Lower leg skin (tissue), 4 donors: ENCODE measurements at regions not wholly inside any gene's neighbourhood (a gene's known extent, or its start where the extent isn't known, plus 50 kb on each side); places are given as distances from the start of the nearest gene placed in this dataset.
A peak's percentile ranks its signal among the peaks of the same experiment; 100 is the strongest.
"Not testable (repeated sequence)": the region's sequence is repeated elsewhere in the genome, so short reads cannot be mapped to it uniquely, and the experiment has no call there.

Experiments used
- DNase-seq, 2 donors: peaks; one replicate each; pipeline ENCODE4 v3.0.0-alpha.2; 2019; ENCODE audit warnings: low spot score in 2 of 2
- H3K4me3 ChIP-seq: fragments of 200-600 bp; sonication (generic); 2 replicates; pipeline ENCODE4 v1.5.1; 2017; ENCODE audit warnings: mild to moderate bottlenecking, low read depth; ENCODE audit not compliant: poor library complexity, severe bottlenecking
- POLR2A ChIP-seq, 2 donors: fragments of 450-650 bp; IDR thresholded peaks; one replicate each; pipeline ENCODE4 v1.6.1; 2016 to 2017; ENCODE audit warnings: antibody characterized with exemption in 2 of 2, mild to moderate bottlenecking in 1 of 2, moderate library complexity in 1 of 2
- WGBS, 2 donors: methylation state at CpG; one replicate each; pipeline ENCODE4 v1.1.5; 2018; 5-methylcytosine and 5-hydroxymethylcytosine counted together
- intact Hi-C: fragments of 100-400 bp; cut with DNase I; formaldehyde crosslinking; loops from one replicate; pipeline ENCODE4 v1.15.0; 2023; ENCODE audit warnings: low total_unique reads
- TF ChIP-seq, protein P1 (sequence below), 3 donors: fragments of 450-650 bp; IDR thresholded peaks; one replicate each; pipeline ENCODE4 v1.5.1; 2016; ENCODE audit warnings: antibody characterized with exemption in 3 of 3, mild to moderate bottlenecking in 3 of 3, moderate library complexity in 2 of 3

DNA sequence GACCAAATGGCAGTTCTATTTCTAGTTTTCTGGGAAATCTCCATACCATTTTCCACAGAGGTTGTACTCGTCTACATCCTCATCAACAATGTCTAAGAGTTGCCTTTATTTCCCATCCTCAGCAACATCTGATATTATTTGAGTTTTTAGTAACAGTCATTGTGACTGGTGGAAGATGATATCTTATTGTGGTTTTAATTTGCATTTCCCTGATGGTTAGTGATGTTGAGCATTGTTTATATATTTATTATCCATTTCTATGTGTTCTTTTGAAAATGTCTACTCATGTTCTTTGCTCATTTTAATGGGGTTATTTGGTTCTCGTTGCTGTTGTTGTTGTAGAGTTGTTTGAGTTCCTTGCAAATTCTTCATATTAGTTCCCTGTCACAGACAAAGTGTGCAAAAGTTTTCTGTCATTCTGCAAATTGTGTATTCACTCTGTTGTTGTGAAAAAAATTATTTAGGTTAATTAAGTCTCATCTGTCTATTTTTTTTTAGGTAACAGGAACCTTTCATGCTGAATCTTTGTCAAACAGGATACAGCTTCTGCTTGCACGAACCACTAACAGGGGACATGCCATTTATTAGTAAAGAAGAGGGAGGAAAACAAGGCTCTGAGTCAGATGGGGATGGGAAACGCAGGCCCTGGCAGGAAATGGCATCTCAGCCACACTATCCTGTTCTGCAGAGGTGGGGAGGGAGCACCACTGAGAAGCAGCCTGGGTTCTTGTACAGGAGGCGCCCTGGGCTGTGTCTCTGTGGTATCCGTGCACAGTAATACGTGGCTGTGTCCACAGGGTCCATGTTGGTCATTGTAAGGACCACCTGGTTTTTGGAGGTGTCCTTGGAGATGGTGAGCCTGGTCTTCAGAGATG, 1196.7 kb downstream of the TMEM121 start:
- intact Hi-C loops, H3K4me3 ChIP-seq, DNase-seq: not testable (repeated sequence)
- WGBS, 2 donors, result 43% methylated on average over 3 of the region's 7 CpGs; no CpG with 5 or more reads in 1 of the 2 donors

DNA sequence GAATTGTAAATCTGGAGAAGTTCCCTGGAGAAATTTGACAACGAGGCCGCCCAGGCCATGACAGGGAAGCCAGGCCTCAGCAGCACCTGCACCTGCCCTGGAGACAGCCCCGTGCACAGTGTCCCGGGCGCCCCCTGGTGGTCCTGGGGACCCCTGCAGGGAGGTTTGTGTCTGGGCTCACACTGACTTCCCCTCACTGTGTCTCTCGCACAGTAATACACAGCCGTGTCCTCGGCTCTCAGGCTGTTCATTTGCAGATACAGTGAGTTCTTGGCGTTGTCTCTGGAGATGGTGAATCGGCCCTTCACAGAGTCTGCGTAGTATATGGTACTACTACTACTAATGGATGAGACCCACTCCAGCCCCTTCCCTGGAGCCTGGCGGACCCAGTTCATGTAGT, 1201.6 kb downstream of the TMEM121 start:
- intact Hi-C loops, DNase-seq, H3K4me3 ChIP-seq: not testable (repeated sequence)
- WGBS, 2 donors, result no CpG with 5 or more reads among the region's 12 CpGs

DNA sequence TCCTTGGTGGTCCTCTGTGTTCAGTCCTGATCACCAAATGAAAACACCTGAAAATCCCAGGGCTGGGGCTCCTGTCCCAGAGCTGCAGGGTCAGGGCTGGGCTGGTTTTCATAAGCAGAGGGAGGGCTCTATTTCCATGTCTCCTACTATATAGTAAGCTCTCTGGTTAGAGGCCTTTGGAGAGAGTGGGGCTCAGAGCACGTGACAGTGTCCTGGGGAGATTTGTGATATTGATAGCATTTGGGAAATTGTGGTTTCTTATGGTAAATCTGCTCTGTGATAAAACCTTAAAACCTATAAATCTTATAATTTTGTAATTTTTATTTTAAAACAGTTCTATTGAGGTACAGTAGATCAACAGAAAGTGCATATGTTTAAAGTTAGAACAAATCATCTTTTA, 1202.2 kb downstream of the TMEM121 start:
- no CpG with 5 or more reads among the region's 1 CpG for WGBS, 2 donors

DNA sequence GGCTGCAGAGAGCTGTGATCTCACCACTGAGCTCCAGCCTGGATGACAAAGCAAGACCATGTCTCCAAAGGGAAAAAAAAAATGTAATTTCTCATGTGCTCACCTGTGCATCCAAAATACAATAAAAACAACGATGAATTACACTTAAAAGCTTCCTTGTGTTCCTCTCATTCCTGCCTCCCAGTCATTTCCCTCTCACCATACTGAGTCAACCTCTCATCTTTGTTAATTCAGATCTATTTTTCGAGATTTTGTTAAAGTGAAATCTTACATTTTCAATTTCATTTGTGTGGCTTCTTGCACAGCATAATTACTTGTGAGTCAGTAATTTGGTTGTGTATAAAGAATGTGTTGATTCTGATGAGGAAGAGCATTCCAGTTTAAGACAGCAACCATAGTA, 1203.2 kb downstream of the TMEM121 start:
- DNase-seq, result no peak
- intact Hi-C loops, result no loop called here
- TF ChIP-seq, protein P1, sequence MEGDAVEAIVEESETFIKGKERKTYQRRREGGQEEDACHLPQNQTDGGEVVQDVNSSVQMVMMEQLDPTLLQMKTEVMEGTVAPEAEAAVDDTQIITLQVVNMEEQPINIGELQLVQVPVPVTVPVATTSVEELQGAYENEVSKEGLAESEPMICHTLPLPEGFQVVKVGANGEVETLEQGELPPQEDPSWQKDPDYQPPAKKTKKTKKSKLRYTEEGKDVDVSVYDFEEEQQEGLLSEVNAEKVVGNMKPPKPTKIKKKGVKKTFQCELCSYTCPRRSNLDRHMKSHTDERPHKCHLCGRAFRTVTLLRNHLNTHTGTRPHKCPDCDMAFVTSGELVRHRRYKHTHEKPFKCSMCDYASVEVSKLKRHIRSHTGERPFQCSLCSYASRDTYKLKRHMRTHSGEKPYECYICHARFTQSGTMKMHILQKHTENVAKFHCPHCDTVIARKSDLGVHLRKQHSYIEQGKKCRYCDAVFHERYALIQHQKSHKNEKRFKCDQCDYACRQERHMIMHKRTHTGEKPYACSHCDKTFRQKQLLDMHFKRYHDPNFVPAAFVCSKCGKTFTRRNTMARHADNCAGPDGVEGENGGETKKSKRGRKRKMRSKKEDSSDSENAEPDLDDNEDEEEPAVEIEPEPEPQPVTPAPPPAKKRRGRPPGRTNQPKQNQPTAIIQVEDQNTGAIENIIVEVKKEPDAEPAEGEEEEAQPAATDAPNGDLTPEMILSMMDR (IDR thresholded peaks at IDR 0.05), result no peak
- TF ChIP-seq POLR2A (IDR thresholded peaks at IDR 0.05), result no peak
- WGBS, 2 donors, result no CpG with 5 or more reads among the region's 2 CpGs
- H3K4me3 ChIP-seq, result no peak overlapping the region

More for the DNA sequence above, 1202.2 kb downstream of the TMEM121 start:
- TF ChIP-seq POLR2A (IDR thresholded peaks at IDR 0.05), result no peak
- TF ChIP-seq, protein P1 (IDR thresholded peaks at IDR 0.05), result no peak
- intact Hi-C loops, result no loop called here
- H3K4me3 ChIP-seq, result no peak overlapping the region
- DNase-seq, result no peak

DNA sequence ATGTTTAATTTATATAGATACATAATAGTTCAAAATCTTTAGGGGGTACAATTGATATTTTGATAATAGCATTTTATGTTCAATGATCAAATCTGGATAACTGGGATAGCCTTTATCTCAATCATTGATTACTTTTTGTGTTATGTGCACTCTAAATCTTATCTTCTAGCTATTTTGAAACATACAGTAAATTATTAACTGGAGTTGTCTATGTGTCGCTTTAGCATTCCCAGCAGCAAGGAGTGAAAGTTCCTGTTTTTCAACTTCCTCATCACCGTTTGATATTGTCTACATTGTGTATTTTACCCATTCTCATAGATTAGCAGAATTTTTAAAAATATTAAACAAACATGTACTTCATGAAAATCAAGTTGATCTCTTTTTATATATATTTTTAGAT, 1207.4 kb downstream of the TMEM121 start:
- intact Hi-C loops, result no loop called here
- H3K4me3 ChIP-seq, result no peak overlapping the region
- no peak for DNase-seq
- WGBS, 2 donors, result no CpG with 5 or more reads among the region's 2 CpGs
- TF ChIP-seq, protein P1 (IDR thresholded peaks at IDR 0.05), result no peak
- TF ChIP-seq POLR2A (IDR thresholded peaks at IDR 0.05), result no peak

DNA sequence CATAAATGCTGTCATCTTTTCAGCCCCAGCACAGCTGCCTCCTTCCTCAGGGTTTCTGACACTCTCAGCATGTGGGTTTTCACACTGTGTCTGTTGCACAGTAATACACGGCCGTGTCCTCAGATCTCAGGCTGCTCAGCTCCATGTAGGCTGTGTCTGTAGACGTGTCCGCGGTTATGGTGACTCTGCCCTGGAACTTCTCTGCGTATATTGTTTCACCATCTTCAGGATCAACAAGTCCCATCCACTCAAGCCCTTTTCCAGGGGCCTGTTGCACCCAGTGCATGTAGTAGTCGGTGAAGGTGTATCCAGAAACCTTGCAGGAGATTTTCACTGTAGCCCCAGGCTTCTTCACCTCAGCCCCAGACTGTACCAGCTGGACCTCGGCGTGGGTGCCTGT, 1210.6 kb downstream of the TMEM121 start:
- no CpG with 5 or more reads among the region's 9 CpGs for WGBS, 2 donors
- no peak for TF ChIP-seq POLR2A (IDR thresholded peaks at IDR 0.05)
- TF ChIP-seq, protein P1 (IDR thresholded peaks at IDR 0.05), result no peak
- DNase-seq, result no peak
- no peak overlapping the region for H3K4me3 ChIP-seq
- intact Hi-C loops, result no loop called here

DNA sequence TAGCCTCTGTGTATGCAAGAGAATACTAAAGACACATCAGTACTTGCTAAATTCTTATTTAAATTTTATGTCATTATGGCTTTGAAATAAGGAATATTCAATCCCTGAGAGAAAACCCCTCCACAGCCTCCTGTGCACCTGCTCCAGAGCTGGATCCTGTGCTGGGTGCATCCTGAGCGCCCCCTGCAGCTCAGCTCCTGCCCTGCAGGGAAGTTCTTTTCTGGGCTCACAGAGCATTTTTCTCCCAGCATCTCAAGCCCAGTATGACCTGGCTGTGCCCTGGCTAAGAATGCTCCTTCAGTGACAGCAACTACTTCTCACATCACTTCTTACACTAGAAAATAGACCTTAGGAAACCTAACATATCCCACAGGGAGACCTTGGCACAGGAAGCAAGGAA, 1211.7 kb downstream of the TMEM121 start:
- no CpG with 5 or more reads among the region's 1 CpG for WGBS, 2 donors
- no peak for TF ChIP-seq POLR2A (IDR thresholded peaks at IDR 0.05)
- TF ChIP-seq, protein P1 (IDR thresholded peaks at IDR 0.05), result no peak
- H3K4me3 ChIP-seq, result no peak overlapping the region
- intact Hi-C loops, result no loop called here
- no peak for DNase-seq

DNA sequence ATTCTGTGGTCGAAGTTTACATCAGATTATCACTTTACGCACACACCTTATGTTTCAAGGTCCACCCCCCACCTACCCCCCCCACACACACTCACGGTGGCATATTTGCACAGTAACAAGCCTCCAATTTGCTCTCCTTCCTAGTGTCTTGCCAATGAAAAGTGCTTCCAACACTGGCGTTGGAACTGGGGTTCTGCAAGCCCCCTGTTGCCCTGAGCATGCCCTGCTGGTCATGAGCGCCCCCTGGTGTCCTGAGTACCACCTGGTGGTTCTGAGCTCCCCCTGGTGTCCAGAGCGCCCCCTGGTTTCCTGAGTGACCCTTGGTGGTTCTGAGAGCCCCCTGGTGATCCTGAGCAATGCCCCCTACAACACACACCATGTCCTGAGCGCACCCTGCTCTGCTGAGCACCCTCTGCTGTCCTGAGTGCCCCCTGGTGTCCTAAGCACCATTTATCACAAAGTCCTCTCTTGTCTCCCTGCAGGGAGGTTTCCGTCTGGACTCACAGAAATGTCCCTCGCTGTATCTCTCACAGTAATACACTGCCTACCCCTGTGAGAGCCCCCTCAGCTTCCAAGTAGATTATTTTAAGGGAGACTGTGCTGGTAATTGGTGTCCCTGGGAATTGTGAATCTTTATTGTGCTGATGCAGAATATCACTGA, 1212.3 kb downstream of the TMEM121 start:
- DNase-seq, H3K4me3 ChIP-seq, intact Hi-C loops: not testable (repeated sequence)
- no CpG with 5 or more reads among the region's 9 CpGs for WGBS, 2 donors

DNA sequence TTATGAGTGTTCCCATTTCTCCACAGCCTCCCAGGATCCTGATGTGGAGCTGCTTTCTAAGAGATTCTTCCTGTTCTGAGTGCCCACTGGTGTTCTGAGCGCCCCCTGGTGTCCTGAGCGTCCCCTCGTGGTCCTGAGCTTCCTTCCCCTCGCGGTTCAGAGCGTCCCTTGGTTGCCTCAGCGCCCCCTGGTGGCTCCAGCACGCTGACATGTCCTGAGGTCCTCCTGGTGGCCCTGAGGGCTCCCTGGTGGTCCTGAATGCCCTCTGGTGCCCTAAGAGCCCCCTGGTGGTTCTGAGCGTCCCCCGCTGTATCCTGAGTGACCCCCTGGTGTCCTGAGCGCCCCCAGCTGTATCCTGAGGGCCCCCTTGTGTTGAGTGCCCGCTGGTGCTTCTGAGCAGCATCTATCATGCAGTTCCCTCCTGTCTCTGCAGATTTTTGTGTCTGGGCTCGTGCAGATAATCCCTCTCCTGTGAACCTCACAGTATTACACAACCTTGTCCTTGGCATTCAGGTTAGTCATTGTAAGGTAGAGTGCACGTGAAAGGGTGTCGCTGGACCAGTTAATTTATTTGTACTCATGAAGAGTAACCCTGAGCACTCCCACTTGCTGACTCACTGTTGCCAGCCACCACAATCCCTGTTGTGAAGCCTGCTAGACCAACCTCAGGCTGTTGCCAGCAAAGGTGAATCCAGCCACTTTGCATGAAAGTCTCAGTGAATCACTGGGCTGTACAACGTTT, 1214.9 kb downstream of the TMEM121 start:
- DNase-seq, result peak in 1 of 2 donors; percentile 82
- no CpG with 5 or more reads among the region's 16 CpGs for WGBS, 2 donors
- intact Hi-C loops, result not testable (repeated sequence)

More for the DNA sequence above, 1214.9 kb downstream of the TMEM121 start:
- H3K4me3 ChIP-seq, result not testable (repeated sequence)
